NCI-H1930 (cell line): ENCODE measurements at regions not wholly inside any gene's neighbourhood (a gene's known extent, or its start where the extent isn't known, plus 50 kb on each side); places are given as distances from the start of the nearest gene placed in this dataset.

ENCODE experiments used
- DNase-seq, 2 experiments: peaks; one replicate each; lab custom pipeline; 2025; lab: John Stamatoyannopoulos, UW

- no peak for DNase-seq
Observed at GRCh38 chr5:168015506-168015905, 275.9 kb upstream of the WWC1 start.

DNA sequence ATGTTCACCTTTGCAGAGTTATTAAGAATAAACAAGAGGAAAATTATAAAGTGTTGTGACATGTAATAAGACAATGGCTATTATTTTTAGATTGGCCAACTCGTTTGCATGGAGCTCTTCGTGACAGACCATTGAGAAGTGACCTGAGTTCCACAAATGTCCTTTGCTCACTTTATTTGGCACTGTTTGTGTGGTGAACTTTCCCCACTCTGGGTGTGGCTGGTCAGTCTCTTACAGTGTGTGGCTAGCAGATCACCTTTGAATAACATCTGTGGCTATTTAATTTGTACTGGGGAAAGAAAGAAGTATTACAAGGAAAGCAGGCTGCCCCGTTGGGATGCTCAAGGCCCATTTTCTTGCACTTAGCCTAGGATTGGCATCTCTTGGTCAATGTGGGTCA lies 274.1 kb upstream of the WWC1 start:
- no peak for DNase-seq

DNA sequence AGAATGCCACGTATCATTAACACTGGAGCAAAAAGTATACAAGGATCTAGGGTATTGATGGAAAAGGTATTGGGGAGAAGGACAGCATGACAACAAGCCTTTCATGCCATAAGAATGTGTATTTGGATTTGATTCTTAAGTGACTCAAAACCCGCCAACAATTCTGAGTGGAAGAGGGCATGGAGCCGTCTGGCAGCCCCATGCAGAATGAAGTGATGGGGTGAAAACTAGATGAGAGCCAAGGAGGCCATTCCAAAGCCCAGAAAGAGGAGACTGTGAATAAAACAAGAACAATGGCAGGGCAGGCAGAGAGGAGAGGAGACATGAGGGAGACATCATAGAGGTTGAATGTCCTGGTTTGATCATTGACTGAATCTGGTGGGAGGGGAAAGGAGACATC lies 272.3 kb upstream of the WWC1 start:
- no peak for DNase-seq

DNA sequence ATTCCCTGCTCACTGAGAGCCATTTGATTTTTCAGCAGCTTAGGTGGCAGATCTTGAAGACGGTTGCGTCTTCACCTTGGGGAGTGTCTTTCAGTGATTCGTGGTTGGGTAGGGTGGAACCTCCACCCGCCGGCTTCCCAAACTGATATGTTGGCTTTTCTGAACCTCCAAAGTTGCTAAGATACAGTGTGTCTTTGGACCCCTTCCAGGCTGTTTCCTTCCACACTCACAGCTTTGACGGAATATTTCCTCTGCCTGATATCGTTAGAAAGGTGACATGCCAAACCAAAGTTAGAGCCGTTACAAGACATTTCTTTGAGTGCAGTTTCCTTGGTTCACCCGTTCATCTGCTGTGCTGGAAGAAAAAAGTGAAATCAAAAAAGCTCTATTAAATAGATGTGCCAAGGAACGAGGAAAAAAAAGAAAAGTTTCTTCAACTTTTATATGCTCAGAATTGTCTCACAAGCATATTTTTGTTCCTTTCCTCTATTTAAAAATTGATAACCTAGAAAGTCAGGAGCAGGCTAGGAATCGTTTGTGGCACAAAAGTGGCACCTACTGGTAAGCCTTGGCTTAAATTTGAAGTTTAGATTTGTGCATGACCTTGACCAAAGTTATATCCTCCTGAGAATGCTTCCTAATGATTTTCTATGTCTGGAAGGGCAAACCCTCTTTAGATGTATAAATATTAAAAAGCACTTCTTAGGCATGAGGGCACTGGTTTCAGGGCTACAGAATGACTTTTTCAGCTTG lies 270.7 kb upstream of the WWC1 start:
- no peak for DNase-seq

DNA sequence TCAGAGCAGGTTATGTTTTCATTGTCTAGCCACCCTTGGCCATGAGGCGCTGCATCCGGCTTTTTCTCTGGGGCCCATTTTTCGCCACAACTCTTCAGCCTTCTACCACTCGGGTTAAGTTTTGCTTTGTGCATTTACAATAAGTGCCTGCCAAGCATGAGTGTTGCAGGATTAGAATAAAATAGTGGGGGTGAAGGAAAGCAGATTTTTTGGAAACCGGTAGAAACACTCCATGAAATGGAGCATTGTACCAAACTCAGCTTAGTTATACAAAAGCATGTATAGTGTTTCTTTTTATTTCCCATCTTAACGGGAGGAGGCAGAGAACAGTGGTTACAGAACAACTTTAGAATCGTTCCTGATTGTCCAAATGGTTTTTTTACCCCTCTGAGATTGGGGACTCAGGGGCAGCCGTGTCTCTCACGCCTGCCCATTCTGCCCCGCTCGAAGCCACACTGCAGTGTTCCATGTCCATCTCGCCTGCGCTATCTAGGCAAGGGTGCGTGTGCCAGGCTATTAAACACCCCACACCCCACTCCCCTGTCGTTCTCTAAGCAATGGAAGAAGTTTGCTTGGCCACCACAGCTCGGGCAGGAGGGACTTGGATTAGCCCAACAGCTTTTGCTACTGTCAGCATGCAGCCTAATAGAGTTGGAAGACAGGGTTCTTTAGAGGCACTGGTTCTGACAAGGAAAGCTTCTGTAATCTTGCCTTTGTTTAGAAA lies 268.8 kb upstream of the WWC1 start:
- DNase-seq: no peak

- DNase-seq: no peak
Observed at GRCh38 chr5:168023191-168023590, 268.3 kb upstream of the WWC1 start.

- no peak for DNase-seq
Observed at GRCh38 chr5:168024306-168024705, 267.1 kb upstream of the WWC1 start.

- no peak for DNase-seq
Observed at GRCh38 chr5:168027007-168027406, 264.4 kb upstream of the WWC1 start.

DNA sequence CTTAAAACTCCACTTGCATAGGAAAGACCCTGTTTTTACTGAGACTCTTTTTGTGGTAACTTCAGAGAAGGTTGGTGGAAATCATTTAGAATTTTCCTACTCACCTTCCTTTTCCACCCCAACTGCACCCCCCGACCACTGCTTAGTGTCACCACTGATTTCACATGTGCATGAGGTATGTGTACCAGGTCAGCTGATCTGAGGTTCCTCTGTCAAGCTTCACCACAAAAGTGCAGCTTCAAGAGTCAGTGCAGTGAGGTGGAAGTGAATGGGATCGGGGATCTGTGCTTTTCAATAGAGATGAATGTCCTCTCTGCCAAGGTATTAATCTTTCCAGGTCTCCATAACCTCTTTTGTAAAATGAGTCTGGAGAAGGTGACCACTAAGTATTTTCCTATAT lies 260.5 kb upstream of the WWC1 start:
- no peak for DNase-seq

DNA sequence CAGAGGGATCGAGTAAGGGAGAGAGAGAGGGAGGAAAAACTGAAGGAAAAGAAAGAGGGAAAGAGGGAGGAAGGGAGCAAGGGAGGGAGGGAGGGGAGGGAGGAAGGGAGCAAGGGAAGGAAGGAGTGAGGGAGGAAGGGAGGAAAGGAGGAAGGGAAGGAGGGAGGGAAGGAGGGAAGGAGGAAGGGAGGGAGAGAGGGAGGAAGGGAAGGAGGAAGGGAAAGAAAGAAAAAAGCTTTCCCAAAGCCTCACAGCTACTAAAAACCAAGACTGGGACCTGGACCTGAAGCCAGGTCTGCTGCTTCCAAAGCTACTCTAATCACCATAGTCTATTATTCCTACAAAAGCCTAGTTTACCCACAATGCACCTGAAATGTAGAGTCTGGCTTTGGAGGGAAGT lies 259.8 kb upstream of the WWC1 start:
- no peak for DNase-seq

GRCh38 chr5:168039039-168039438 lies 252.4 kb upstream of the WWC1 start:
- DNase-seq: no peak

DNA sequence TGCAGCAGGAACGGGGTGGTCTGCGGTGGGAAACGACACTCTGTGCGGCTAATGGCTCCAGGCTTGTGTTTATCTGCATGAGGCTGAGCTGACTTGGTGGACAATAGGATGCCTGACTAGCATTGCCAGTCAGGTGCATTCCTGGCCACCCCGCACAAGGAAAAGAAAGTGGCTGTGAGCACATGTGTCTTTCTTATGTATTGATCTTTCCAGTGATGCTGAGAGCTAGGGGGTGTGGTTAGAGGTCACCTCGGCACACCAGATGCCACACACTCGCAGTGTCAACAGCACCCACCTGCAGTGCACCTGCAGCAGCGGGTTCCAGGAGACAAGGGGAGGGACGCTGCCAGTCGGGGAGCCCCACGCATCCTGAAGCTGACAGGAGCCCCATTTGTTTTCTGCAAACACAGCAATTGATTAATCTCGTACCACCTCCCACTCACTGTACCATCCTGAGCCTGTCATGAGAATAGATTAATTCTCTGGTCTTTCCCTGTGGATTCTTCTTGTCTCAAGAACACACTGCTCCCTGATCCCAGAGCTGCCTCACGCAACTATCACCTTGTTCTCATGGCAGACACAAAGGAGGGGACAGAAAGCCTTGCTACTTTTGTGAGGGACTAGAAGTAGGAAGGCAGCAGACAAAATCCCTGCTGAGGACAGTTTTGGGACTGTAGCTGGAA lies 251.7 kb upstream of the WWC1 start:
- no peak for DNase-seq

DNA sequence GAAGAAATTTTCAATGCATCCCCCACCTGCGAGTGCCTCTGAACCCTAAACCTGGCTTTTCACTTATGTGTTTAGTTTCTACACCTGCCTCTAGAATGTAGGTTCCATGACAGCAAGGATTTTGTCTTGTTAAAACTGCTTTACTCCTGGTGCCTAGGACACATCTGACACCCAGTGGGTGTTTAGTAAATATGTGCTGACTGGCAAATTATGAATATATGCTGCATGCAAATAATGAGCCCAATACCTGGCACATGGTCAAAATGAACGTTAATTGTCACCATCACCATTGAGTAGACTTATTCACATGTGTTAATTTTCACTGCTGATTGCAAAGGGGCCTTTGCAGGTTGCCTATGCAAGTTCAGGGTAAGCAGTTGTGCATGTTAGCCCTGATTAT lies 249.9 kb upstream of the WWC1 start:
- no peak for DNase-seq

- DNase-seq: no peak
Observed at GRCh38 chr5:168042284-168043068, 249.0 kb upstream of the WWC1 start.

GRCh38 chr5:168046163-168046562 lies 245.3 kb upstream of the WWC1 start:
- no peak for DNase-seq

GRCh38 chr5:168047043-168047668 lies 244.3 kb upstream of the WWC1 start:
- peak in 1 of 2 experiments; percentile 7 for DNase-seq

GRCh38 chr5:168047669-168048111 lies 243.8 kb upstream of the WWC1 start:
- no peak for DNase-seq

DNA sequence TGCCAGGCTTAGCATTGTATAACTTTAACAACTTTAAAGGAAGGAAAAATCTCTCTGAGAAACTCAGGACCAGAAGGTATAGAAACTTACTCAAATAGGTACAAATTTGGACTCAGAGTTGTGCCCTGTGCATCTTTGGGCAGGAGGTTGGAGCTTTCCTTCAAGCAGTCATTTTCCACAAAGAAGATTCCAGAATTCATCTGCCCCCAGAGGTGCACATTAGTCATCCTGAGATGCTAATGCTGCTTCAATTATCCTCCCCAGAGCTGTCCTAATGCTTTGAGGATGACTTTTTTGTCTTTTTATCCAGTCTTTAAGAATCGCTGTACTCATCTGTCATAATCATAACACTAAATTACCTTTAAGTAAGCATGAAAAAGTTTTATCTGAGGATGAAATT lies 243.0 kb upstream of the WWC1 start:
- DNase-seq: no peak

- no peak for DNase-seq
Observed at GRCh38 chr5:168052686-168053085, 238.8 kb upstream of the WWC1 start.

GRCh38 chr5:168054091-168054490 lies 237.4 kb upstream of the WWC1 start:
- DNase-seq: no peak

DNA sequence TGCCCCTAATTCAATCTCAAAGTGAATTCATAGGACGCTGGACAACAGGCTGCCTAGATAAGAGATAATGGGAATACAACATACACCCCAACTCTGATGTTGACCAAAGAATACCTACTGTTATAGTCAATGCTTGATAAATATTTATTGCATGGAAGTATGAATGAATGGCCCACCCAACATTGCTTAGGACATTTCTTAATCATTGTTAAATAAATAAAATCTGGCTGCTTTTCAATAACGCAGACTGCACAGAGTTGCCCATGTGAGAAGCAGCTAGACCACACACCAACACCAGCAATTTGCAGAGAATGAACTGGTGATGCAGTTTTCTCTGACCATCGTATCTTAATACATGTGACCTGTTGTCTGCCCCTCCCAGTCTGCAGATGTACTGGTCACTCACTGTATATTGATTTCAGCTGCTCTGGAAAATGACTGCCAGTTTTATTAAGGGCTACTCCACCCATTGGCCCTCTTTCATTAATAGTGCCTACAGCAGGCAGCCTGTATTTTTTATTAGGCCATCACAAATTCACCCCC lies 236.2 kb upstream of the WWC1 start:
- DNase-seq: no peak
